Loucy (cell line): ENCODE measurements at regions not wholly inside any gene's neighbourhood (a gene's known extent, or its start where the extent isn't known, plus 50 kb on each side); places are given as distances from the start of the nearest gene placed in this dataset.

Experiments
- CTCF ChIP-seq: fragments of 200-600 bp; sonication (generic); conservative IDR thresholded peaks from 2 replicates; pipeline ENCODE4 v1.5.1; 2014; ENCODE audit warnings: mild to moderate bottlenecking, antibody characterized with exemption, low read length
- EZH2phosphoT487 ChIP-seq: fragments of 200-600 bp; IDR thresholded peaks from 2 replicates; pipeline ENCODE4 v1.6.1; 2018; ENCODE audit warnings: antibody characterized with exemption, mild to moderate bottlenecking, moderate library complexity, borderline replicate concordance

- TF ChIP-seq CTCF (no peak), EZH2phosphoT487 (no peak)
These were observed 264.6 kb downstream of the ICE1 start for GRCh38 chr5:5687113-5687512.
